H54 (cell line): ENCODE measurements at regions not wholly inside any gene's neighbourhood (a gene's known extent, or its start where the extent isn't known, plus 50 kb on each side); places are given as distances from the start of the nearest gene placed in this dataset.

Experiments
- DNase-seq: peaks from one replicate; pipeline ENCODE4 v3.0.0; 2011; ENCODE audit warnings: low spot score, mixed read lengths; ENCODE audit not compliant: insufficient read length
- FAIRE-seq: peaks from 3 replicates; lab custom pipeline; 2011; peaks lifted over from hg19 to GRCh38; lab: Jason Lieb, UNC
- POLR2A ChIP-seq: IDR thresholded peaks from 2 replicates; pipeline ENCODE4 v1.6.1; 2011; ENCODE audit warnings: low read depth, mild to moderate bottlenecking, low read length

DNA sequence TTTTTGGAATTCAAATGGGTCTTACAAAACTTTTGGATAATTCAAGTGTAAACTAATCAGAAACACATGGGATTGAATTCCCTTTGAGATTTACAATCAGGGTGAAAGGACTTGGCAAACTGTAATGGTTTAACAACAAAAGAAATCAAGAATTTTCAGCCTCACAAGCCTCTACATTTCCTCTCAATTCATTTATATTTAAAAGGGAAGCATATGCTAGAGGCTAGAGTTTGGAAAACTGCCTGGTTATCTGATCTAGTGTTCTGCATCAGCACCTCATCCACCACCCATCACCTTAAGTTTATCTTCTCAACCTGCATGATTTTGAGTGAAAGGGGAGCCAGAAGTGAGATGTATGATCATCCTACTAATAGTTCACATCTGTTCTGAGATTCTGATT lies 120.7 kb downstream of the TES start:
- TF ChIP-seq POLR2A: no peak
- DNase-seq (no peak), FAIRE-seq (no peak)

DNA sequence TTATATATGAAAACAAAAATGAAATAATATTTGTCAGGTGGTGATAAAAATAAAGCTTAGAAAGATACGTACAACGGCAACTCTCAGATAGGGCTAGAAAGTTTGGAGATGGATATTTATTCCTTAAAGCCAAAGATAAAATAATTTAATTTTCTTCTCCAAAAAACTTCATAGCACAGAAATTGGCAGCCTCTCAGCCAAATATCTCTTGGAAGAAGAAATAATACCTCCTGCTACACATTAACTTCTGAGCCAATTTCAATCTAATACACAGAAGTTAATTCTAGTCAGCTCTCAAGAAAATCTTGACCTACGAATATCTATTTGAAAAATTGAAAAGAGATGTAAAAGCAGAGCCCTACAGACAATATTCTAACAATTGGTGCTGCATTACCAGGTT lies 122.4 kb downstream of the TES start:
- no peak for TF ChIP-seq POLR2A

DNA sequence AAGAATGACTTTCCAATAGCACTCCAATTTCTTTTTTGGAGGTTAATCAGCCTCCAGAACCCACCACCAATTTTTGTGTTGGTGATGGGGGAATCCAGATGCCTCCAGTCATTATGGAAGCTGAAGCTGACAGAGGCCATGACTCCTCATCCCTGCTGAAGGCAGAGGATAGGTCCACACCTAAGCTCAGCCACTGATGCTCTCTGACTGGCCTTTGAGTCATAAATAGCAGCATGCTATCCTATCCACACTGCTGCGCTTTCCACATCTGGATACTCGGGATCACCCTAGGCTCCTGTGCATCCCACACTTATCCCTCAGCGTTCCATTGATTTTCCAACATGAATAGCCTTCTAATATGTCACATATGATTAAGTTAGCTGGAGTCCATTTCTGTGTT lies 124.2 kb downstream of the TES start:
- FAIRE-seq: no peak
- no peak for DNase-seq
- no peak for TF ChIP-seq POLR2A

More for the DNA sequence above, 122.4 kb downstream of the TES start:
- DNase-seq: no peak
- no peak for FAIRE-seq

DNA sequence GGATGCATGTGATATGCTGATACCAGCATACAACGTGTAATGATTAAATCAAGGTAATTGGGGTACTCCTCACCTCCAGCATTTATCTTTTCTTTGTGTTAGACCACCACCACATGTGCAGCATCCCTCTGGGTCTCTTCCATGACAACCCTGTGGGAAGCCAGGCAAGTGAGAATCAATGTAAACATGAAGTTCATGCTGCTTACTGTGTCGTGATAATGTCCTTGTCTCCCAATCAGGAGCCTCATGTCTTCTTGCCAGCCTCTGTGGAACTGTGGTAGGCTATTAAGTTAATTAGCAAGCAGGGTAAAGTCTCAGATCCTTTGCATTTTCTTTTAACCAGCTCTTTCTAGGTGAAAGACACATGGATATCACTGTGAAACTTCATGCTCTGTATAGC lies 126.7 kb downstream of the TES start:
- FAIRE-seq (no peak), DNase-seq (no peak)
- TF ChIP-seq POLR2A: no peak

DNA sequence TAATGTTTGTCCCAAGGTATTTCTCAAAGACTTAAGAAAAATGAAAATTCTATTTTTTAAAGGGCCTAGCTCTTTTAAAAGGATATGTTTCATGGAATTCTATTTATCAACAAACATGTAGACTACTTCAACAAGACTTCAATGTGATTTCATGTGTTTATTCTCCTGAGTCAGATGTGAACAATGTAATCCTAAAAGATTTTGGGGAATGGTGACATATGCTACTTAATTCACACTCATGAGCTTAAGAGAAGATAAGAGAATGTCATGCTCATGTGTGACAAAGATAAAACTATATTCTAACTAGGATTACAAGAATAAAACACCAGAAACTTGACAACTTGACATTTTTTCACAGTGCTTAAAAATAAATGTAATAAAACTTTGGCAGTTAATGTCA lies 127.5 kb downstream of the TES start:
- DNase-seq (no peak), FAIRE-seq (no peak)
- no peak for TF ChIP-seq POLR2A

DNA sequence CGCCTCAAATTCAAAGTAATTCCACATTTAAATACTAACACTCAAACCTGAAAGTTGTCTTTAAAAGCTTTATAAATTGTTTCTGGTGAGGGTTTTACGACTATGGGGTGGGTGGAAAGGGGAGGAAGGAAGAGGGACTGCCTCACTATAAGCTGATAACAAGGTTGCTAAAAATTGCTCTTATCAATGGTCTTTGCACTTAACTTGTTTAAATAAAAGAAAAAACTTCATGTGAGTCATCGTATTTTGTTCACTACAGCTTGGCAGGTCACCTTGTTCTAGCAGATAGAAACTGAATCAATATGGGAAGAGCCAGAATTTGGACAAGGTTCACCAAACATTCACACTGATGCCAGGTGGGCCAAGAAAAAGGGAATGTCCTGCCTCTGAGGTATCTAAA lies 129.2 kb downstream of the TES start:
- no peak for DNase-seq
- TF ChIP-seq POLR2A: no peak
- peak; percentile 57 for FAIRE-seq

DNA sequence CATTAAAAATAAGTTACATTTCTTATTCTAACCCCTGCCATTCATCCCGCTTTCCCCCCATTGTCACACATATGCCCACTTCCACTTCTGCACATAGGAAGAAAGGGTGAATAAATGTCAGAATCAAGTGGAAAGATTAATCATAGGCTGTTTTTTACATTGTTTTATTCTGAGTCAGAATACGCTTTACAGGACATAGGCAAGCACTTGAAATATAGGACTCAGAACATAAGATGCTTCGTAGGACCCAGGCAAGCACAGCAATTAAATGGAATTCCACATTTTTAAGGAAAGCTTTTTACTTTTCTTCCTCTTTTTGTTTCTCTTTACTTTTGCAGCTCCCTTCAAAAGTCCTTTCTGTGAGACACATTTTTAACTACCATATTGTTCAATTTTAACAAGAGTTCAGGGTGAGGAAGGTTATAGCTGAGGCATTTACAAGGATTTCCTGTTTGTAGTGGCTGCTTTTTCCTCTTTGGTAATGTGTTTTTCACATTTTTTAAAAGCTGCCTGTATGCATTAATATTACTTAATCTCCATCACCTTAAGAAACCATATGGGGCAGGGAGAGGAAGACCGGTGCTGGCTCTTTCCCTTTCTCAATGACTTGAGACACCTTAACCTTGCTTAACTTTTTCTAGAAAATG lies 130.0 kb downstream of the TES start:
- FAIRE-seq (peak; percentile 78), DNase-seq (no peak)
- TF ChIP-seq POLR2A: no peak

DNA sequence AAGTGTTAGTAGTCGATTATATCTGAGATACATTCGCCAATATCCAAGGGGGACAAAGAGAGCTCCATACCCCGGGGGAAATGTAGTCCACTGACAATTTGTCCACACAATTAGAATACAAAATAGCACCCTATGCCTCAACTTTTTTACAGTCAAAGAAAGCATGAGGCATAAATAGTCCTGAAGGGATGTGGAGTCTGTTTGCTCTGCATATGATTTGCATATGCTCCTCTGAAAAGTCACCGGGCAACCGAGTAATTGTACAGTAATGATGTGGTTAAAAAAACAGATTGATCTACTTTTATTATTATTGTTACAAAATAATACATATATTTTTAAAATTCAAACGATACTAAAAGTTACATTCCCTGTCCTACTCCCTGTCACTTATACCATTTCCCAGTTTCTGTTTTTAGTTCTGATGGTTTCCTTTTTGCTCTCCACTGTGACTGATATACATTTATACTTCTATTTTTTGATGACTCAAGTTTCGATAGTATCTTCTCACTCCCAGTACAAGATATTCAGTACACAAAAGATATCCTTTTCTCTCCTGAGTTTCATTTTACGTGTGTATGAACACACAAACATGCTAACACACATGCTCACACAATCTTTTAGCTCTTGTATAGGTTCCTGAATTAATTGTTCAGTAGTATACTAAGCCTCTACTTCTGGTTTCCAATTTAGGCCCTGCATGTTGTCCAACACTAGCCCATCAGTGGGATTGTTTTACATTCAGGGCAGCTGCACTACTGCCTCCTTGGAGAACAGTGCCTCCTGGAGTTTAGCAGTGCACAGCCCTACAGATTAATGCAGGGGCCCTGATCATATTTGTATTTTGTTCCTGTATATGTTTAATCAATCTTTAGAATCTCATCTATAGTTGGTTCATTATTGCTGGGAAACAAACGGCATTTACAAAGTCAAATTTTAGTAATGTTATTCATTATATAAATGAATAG lies 130.9 kb downstream of the TES start:
- DNase-seq: no peak
- no peak for TF ChIP-seq POLR2A
- peak; percentile 78 for FAIRE-seq

DNA sequence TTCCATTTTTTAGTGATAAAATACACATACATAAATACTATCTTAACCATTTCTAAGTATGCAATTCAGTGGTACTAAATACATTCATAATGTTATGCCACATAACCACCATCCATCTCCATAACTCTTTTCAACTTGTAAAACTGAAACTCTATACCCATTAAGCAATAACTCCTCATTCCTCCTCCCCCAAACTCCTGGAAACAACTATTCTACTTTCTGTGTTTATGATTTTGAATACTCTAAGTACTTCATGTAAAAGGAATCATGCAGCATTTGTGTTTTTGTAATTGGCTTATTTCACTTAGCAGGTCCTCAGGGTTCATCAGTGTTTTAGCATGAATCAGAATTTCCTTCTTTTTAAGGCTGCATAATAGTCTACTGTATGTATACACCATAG lies 131.8 kb downstream of the TES start:
- no peak for DNase-seq
- TF ChIP-seq POLR2A: no peak
- FAIRE-seq: peak; percentile 81

DNA sequence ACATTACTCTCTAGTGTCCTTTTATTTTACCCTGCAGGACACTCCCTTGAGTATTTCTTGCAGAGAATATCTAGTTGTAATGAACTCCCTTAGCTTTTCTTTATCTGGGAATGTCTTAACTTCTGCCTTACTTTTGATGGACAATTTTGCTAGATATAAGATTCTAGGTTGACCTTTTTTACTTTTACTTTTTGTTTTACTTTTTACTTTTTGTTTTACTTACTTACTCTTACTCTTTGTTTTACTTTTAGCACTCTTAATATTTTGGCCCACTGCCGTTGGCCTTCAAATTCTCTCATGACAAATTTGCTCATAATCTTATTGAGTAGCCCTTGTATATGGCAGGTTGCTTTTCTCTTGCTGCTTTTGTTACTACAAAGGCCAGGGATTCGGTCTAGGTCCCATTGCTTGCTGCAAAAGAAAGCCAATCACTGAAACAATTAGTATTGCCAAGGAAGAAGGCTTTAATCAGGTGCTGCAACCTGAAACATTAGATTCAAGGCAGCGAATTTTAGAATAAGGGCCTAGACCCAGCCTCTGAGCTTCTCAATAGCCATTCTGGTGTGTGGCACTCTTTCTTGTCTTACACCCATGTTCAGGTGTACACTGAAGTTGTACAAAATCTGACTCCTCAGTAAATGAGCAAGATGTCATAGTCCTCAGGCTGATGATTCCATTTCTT lies 137.0 kb downstream of the TES start:
- no peak for DNase-seq
- FAIRE-seq: no peak
- no peak for TF ChIP-seq POLR2A

DNA sequence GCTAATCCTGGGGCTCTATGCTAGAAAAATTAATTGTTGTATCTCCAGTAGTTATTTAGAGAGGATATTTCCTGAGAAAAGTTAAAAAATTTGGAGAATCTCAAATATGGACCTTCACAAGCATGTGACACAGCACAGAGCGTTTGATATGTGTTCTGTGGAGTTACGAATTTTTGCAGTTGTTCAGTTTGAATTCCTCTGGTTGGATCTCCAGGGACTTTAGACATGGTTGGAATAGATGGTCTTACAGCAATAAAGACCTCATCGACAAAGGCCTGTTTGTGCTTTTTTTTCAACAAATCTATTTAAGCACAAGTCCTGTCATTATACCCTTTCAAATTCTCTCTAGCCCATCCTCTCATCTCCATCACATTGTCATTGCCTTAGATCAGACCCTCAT lies 138.0 kb downstream of the TES start:
- no peak for DNase-seq
- no peak for TF ChIP-seq POLR2A
- no peak for FAIRE-seq

DNA sequence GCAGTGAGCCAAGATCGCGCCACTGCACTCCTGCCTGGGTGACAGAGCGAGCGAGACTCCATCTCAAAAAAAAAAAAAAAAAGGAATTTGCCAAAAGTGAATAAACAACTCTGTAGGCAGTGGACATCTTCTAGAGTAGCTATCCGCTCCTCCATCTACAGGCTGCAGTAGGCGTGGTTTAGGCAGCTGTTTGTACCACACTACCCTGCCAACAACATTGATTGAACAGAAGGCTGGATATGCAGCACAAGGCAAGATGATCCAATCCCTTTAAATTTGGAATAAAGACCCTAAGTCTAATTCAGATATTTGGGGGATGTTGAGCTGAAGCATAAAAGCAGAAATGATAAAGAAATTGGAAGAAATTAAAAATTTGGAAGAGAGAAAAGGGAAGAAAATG lies 141.6 kb downstream of the TES start:
- no peak for DNase-seq
- no peak for FAIRE-seq
- no peak for TF ChIP-seq POLR2A

DNA sequence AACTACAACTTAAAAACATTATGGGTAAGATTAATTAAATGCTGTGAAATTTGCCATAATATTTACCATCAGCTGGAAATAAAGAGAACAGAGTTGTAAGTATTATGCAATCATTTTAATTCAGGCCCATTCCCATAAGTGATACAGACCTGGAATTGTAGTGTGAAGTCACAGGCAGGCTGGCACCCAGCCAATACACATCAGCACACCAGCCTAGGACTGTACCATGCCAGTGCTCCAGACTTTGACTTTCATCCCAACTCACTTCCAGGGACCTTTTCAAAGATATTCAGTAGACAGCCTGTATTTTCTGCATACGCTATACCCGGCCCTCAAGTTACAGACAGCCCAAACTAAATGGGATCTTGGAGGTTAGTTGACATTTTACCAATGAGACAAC lies 143.3 kb downstream of the TES start:
- no peak for TF ChIP-seq POLR2A
- no peak for DNase-seq
- no peak for FAIRE-seq

DNA sequence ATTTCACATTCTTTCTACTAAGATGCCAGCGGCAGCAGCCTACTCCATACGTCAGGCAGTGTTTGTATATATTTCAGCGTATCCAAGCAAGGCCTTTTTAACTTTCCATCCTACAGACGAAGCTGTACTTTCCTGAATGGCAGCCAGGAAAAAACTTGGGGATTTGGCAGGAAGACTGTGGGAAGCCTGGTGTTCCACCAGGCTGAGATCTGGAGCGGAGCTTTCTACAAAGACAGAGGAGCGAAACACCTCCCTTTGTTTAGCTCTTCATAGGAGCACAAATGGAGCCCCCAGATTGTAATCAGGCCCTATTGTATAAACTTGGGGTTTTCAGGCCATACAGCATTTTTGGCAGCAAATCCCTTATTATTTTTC lies 143.8 kb downstream of the TES start:
- TF ChIP-seq POLR2A: no peak
- DNase-seq (no peak), FAIRE-seq (no peak)
